Activated T-cell treated with anti-CD3 and anti-CD28 coated beads, Interleukin-2, amount 50 U/mL, for 72 hours (primary cell): ENCODE measurements at regions not wholly inside any gene's neighbourhood (a gene's known extent, or its start where the extent isn't known, plus 50 kb on each side); places are given as distances from the start of the nearest gene placed in this dataset.
A peak's percentile ranks its signal among the peaks of the same experiment; 100 is the strongest.

Source experiments
- ATAC-seq, 2 donors: fragments of 150-1000 bp; cut with Tn5 transposase; replicated peaks in 1 of 2; 2 replicates each; pipeline ENCODE4 v1.10.0; 2021; ENCODE audit warnings: moderate library complexity in 2 of 2, mild to moderate bottlenecking in 1 of 2
- DNase-seq, 2 donors: peaks; one replicate each; pipeline ENCODE4 v3.0.0; 2021 to 2022; ENCODE audit warnings: mixed read lengths in 1 of 2
- H3K27ac Mint-ChIP-seq: one replicate; pipeline ENCODE4 v1.8.0; 2022; ENCODE audit warnings: mild to moderate bottlenecking, moderate library complexity, mixed read lengths
- H3K27me3 Mint-ChIP-seq: one replicate; pipeline ENCODE4 v1.8.0; 2022; ENCODE audit warnings: low read depth, mixed read lengths
- H3K36me3 Mint-ChIP-seq, 2 donors: one replicate each; pipeline ENCODE4 v1.8.0; 2022; ENCODE audit warnings: mixed read lengths in 2 of 2, mild to moderate bottlenecking in 1 of 2; ENCODE audit not compliant: insufficient read depth in 2 of 2
- H3K4me1 Mint-ChIP-seq: one replicate; pipeline ENCODE4 v1.8.0; 2022; ENCODE audit warnings: low read depth, mixed read lengths
- H3K4me3 Mint-ChIP-seq, 2 donors: one replicate each; pipeline ENCODE4 v1.8.0; 2022; ENCODE audit warnings: mild to moderate bottlenecking in 2 of 2, mixed read lengths in 2 of 2, moderate library complexity in 2 of 2
- H3K9me3 Mint-ChIP-seq, 2 donors: one replicate each; pipeline ENCODE4 v1.8.0; 2022; ENCODE audit warnings: mixed read lengths in 2 of 2

DNA sequence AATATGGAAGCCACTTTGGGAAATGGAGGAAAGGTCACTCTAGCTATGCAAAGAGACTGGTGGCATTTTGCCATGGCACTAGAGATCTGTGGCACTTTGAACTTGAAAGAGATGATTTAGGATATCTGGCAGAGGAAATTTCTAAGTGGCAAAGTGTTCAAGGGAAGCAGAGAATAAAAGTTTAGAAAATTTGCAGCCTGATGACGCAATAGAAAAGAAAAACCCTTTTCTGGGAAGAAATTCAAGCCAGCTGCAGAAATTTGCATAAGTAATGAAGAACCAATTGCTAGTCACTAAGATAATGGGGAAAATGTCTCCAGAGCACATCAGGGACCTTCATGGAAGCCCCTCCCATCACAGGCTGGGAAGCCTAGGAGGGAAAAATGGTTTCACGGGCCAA lies 191.1 kb upstream of the B3GALT2 start:
- Mint-ChIP-seq H3K27me3 (no peaks in the 10 kb centered on the region), H3K27ac (no peak overlapping the region), H3K4me1 (no peaks in the 10 kb centered on the region), H3K36me3 (no peaks in the 10 kb centered on the region), H3K4me3 (no peak overlapping the region), H3K9me3 (peaks cover 2% of the 10 kb centered on the region in 2 donors)
- DNase-seq (no peak), ATAC-seq (no peak)

DNA sequence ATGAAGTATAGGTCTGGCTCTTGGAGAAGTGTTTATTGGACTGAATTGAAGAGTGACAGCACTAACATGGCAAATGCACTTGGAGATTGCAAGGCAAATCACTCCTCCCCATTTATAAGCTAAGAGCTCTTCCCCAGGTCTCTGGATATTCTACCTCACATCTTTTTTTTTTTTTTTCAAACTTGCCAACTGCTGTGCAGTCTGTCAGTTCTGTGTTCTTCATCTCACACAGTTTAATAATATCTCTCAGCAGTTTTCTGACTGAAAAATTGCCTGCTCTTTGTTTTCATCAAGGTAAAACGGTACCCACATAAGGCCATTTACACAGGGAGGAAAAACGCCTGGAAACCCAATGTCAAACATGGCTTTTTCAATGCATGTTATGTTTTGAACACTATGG lies 186.1 kb upstream of the B3GALT2 start:
- Mint-ChIP-seq H3K9me3 (peaks cover 0 to 2% of the 10 kb centered on the region in 2 donors), H3K27me3 (no peaks in the 10 kb centered on the region), H3K4me3 (no peak overlapping the region), H3K27ac (no peak overlapping the region), H3K4me1 (peaks cover 11% of the 10 kb centered on the region), H3K36me3 (no peaks in the 10 kb centered on the region)
- ATAC-seq, result no peak
- no peak for DNase-seq

GRCh38 chr1:193368302-193368701 lies 181.9 kb upstream of the B3GALT2 start:
- Mint-ChIP-seq H3K27ac (peak overlapping the region; percentile 77), H3K9me3 (no peaks in the 10 kb centered on the region), H3K27me3 (no peaks in the 10 kb centered on the region), H3K36me3 (no peaks in the 10 kb centered on the region), H3K4me1 (peaks cover 11% of the 10 kb centered on the region), H3K4me3 (peak overlapping the region; percentile 73 to 87)
- ATAC-seq, result peak in 1 of 2 donors; percentile 44
- no peak for DNase-seq

- Mint-ChIP-seq H3K4me3 (peak overlapping the region; percentile 73 to 87), H3K27me3 (no peaks in the 10 kb centered on the region), H3K9me3 (no peaks in the 10 kb centered on the region), H3K36me3 (no peaks in the 10 kb centered on the region), H3K27ac (no peak overlapping the region), H3K4me1 (peaks cover 11% of the 10 kb centered on the region)
- DNase-seq, result no peak
- ATAC-seq, result no peak
Observed at GRCh38 chr1:193367863-193368262, 181.4 kb upstream of the B3GALT2 start.

DNA sequence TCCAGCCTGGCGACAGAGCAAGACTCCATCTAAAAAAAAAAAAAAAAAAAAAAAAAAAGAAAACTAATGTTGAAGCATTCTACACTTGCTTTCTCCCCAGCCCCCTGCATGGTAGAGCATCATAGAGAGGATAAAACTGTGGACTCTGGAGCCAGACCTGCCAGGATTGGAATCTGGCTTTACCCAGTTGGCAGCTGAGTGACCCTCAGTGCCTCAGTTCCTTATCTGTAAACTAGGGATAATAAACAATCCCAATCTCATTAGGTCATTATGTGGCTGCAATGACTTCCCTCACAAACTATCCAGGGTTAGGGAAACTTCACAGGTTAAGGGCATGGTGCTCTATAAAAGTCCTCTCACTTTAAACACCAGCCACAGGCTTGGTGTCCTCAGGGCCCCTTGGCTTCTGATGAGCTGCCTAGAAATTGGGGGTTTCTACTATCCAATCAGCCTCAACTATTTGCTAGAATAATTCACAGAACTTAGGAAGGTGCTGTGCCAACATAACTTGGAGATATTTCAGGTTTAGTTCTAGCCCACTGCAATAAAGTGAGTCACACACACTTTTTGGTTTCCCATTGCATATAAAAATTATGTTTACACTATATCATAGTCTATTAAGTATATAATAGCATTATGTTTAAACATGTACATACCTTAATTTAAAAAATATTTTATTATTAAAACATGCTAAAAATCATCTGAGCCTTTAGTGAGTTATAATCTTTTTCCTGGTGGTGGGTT lies 180.5 kb upstream of the B3GALT2 start:
- H3K36me3 Mint-ChIP-seq, result no peaks in the 10 kb centered on the region

DNA sequence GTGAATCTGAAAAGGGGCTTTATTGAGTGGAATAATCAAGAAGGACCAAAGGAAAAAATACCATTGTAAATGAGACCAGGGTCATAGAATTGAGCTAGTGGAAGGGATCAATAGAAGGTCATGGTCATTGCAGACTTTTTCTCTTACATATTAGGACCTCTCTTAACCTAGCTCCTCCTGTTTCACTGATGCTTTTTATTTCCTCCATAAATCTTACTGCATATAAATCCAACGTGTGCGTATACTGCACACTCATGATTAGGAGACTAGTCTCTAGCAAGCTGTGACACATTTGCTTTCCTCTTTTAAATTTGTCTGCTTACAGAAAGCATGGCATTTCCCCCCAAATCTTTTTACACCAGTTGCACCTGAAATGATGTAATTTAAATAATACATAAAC lies 179.6 kb upstream of the B3GALT2 start:
- no peaks in the 10 kb centered on the region for H3K9me3 Mint-ChIP-seq
- no peaks in the 10 kb centered on the region for H3K27me3 Mint-ChIP-seq
- no peak for ATAC-seq
- peak overlapping the region; percentile 57 for H3K27ac Mint-ChIP-seq
- H3K4me3 Mint-ChIP-seq, result no peak overlapping the region
- no peaks in the 10 kb centered on the region for H3K36me3 Mint-ChIP-seq
- H3K4me1 Mint-ChIP-seq, result peaks cover 11% of the 10 kb centered on the region
- DNase-seq, result no peak

More for the DNA sequence above, 180.5 kb upstream of the B3GALT2 start:
- Mint-ChIP-seq H3K9me3 (no peaks in the 10 kb centered on the region), H3K4me1 (peaks cover 11% of the 10 kb centered on the region), H3K27me3 (no peaks in the 10 kb centered on the region), H3K4me3 (no peak overlapping the region), H3K27ac (no peak overlapping the region)
- DNase-seq, result no peak
- no peak for ATAC-seq

GRCh38 chr1:193359631-193360030 lies 173.2 kb upstream of the B3GALT2 start:
- Mint-ChIP-seq H3K4me3 (no peak overlapping the region), H3K27me3 (no peaks in the 10 kb centered on the region), H3K4me1 (no peaks in the 10 kb centered on the region), H3K9me3 (no peaks in the 10 kb centered on the region), H3K36me3 (no peaks in the 10 kb centered on the region), H3K27ac (no peak overlapping the region)
- DNase-seq (no peak), ATAC-seq (no peak)

DNA sequence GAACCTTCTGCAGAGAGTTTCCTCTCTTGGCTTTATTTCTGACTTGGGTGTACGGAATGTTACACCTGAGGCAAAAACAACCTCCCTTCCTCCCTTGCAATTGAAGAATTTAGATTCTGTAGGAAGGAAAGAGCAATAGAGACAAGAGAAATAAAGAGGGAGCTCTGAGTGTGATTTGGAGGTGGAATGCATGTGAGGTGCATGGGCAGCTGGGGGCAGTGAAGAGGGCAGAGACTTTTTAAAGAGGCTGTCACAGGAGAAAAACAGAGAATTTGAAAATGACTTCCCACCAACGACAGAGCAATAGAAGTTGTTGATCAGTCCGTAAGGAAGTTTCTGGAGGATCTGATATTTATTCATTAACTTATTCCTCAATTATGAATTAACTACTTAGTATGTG lies 172.0 kb upstream of the B3GALT2 start:
- Mint-ChIP-seq H3K4me3 (no peak overlapping the region), H3K36me3 (no peaks in the 10 kb centered on the region), H3K9me3 (no peaks in the 10 kb centered on the region), H3K27me3 (no peaks in the 10 kb centered on the region), H3K4me1 (no peaks in the 10 kb centered on the region), H3K27ac (peak overlapping the region; percentile 47)
- DNase-seq, result no peak
- no peak for ATAC-seq

DNA sequence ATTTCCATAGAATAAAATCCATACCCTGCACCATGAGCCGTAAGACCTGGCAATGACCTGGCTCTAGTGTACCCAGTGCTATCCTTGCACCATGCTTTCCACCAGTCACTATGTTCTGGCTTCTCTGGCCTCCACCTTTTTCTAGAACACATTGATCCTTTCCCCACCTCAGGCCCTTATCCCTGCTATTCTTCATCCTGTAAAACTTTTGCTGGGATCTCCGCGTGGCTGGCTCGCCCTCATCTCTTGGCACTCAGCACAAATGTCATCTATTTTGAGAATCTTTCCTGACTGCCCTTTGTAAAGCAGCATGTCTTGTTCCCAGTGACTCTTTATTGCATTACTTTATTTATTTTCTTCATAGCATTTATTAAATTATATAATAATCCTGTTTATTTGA lies 169.8 kb upstream of the B3GALT2 start:
- Mint-ChIP-seq H3K4me3 (no peak overlapping the region), H3K9me3 (peaks cover 0 to 1% of the 10 kb centered on the region in 2 donors), H3K27me3 (no peaks in the 10 kb centered on the region), H3K4me1 (no peaks in the 10 kb centered on the region), H3K36me3 (no peaks in the 10 kb centered on the region), H3K27ac (no peak overlapping the region)
- DNase-seq, result no peak
- no peak for ATAC-seq

GRCh38 chr1:193355626-193356025 lies 169.2 kb upstream of the B3GALT2 start:
- no peak for DNase-seq
- Mint-ChIP-seq H3K9me3 (peaks cover 0 to 1% of the 10 kb centered on the region in 2 donors), H3K27ac (no peak overlapping the region), H3K36me3 (no peaks in the 10 kb centered on the region), H3K4me3 (no peak overlapping the region), H3K4me1 (no peaks in the 10 kb centered on the region), H3K27me3 (no peaks in the 10 kb centered on the region)
- ATAC-seq, result no peak

GRCh38 chr1:193355178-193355577 lies 168.8 kb upstream of the B3GALT2 start:
- DNase-seq (no peak), ATAC-seq (no peak)
- no peaks in the 10 kb centered on the region for H3K27me3 Mint-ChIP-seq
- no peaks in the 10 kb centered on the region for H3K36me3 Mint-ChIP-seq
- no peak overlapping the region for H3K4me3 Mint-ChIP-seq
- H3K27ac Mint-ChIP-seq, result no peak overlapping the region
- peaks cover 0 to 1% of the 10 kb centered on the region in 2 donors for H3K9me3 Mint-ChIP-seq
- H3K4me1 Mint-ChIP-seq, result no peaks in the 10 kb centered on the region

DNA sequence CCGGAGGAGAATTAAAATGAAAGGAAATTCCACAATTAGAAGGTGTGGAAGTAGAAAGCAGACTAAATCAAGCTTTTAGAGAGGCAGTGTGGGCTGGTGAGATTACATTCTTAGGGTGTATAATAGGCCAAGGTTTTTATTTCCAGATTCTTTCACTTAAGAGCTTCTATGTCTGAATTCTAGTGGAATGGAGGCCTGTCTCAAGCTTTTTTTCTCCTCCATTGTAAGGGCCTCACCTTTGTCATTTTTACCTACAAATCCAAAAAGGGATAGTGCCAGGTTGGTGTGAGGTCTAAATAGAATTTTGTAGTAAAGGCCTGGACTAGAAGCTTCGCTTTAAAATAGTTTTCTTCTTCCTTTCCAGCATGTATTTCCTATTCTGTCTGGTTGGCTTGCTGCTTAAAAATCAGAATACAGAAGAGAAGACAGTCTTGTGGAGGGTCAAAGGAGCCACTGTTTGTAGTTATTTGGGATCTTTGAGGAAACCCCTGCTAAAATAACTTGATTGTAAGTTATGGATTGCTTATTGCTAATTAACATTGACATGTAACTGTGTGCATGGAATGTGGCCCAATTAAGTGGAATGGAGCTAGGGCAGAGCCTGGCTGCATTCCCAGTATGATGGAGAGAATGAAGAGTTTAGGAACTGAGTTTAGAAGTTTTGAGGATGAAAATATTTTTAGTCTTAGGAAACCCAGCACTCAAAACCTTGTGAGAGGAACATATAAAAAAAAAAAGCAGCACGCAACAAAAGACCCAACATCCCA lies 162.5 kb upstream of the B3GALT2 start:
- H3K36me3 Mint-ChIP-seq, result no peaks in the 10 kb centered on the region
- ATAC-seq, result no peak

DNA sequence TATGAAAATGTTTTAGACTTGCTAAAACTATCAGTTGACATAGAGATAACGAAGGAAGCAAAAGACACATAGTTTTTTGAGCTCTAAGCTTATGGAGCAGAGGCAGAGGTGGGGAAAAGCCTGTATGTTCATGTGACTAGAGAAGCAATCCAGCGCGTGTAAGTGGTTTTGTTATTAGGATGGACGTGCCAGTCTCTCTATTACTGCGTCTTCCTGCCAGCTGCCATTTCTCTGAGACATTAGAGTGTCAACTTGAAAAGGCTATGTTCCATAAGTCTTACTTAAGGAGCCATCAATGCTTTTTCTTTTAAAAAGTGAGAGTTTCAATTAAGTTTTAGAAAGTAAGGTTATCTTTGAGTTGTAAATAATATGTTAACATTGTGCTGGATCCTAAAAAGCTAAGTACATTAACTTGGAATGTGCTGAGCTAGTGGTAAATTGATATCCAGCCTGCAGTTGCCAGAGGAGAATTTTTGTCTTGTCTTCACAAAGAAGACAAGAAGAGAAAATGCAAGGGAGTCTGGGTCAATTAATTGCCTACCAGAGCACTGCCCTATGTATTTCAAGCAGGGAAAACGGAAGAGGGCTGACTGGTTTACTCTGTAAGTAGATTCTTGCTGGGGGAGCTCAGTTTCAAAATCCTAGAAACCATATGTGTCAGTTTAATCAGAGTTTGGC lies 161.8 kb upstream of the B3GALT2 start:
- ATAC-seq (no peak), DNase-seq (no peak)
- Mint-ChIP-seq H3K4me3 (no peak overlapping the region), H3K4me1 (no peaks in the 10 kb centered on the region), H3K9me3 (peaks cover 0 to 1% of the 10 kb centered on the region in 2 donors), H3K27ac (no peak overlapping the region), H3K36me3 (no peaks in the 10 kb centered on the region), H3K27me3 (no peaks in the 10 kb centered on the region)

More for the DNA sequence above, 162.5 kb upstream of the B3GALT2 start:
- no peak for DNase-seq
- Mint-ChIP-seq H3K4me3 (no peak overlapping the region), H3K27me3 (no peaks in the 10 kb centered on the region), H3K27ac (no peak overlapping the region), H3K9me3 (peaks cover 0 to 1% of the 10 kb centered on the region in 2 donors), H3K4me1 (no peaks in the 10 kb centered on the region)
